PC-3 (cell line): ENCODE measurements at regions not wholly inside any gene's neighbourhood (a gene's known extent, or its start where the extent isn't known, plus 50 kb on each side); places are given as distances from the start of the nearest gene placed in this dataset.

ENCODE experiments used
- ATAC-seq: fragments of 200-7000 bp; cut with Tn5 transposase; 2 replicates; pipeline ENCODE4 v1.9.1; 2020; ENCODE audit warnings: mild to moderate bottlenecking, moderate library complexity
- BruUV-seq: library from RNA; stranded (reverse); fragments of 400-500 nt; replicated peaks from 2 replicates; lab custom pipeline; 2021; lab: Mats Ljungman, UMichigan
- CTCF ChIA-PET: fragments of 300-600 bp; sonication (Branson Sonifier 250); formaldehyde crosslinking; loops from one replicate; lab custom pipeline; 2022; ENCODE audit warnings: antibody characterized with exemption; lab: Charles Lee
- POLR2A ChIA-PET: fragments of 300-600 bp; sonication (Branson Sonifier 250); formaldehyde crosslinking; loops from one replicate; lab custom pipeline; 2022; ENCODE audit warnings: antibody characterized with exemption; ENCODE audit not compliant: unreplicated experiment; lab: Charles Lee
- DNase-seq: peaks from one replicate; pipeline ENCODE4 v3.0.0-alpha.2; 2015
- H2AFZ ChIP-seq: fragments of 300-600 bp; sonication (generic); 2 replicates; pipeline ENCODE4 v1.6.0; 2016; ENCODE audit warnings: antibody characterized with exemption, low read length
- H3F3A ChIP-seq: fragments of 300-600 bp; sonication (generic); one replicate; pipeline ENCODE4 v1.6.0; 2017; ENCODE audit warnings: antibody characterized with exemption, low read length, control low read depth, mild to moderate bottlenecking; ENCODE audit not compliant: unreplicated experiment
- H3K27ac ChIP-seq: fragments of 300-600 bp; sonication (generic); 2 replicates; pipeline ENCODE4 v1.5.1; 2016; ENCODE audit warnings: mild to moderate bottlenecking, low read length
- H3K27me3 ChIP-seq: fragments of 300-600 bp; sonication (generic); 2 replicates; pipeline ENCODE4 v1.6.1; 2016; ENCODE audit warnings: low read length, mixed read lengths
- H3K36me3 ChIP-seq: fragments of 300-600 bp; sonication (generic); 2 replicates; pipeline ENCODE4 v1.6.1; 2016; ENCODE audit warnings: low read depth, mixed run types, low read length, mixed read lengths
- H3K4me1 ChIP-seq: fragments of 300-600 bp; sonication (generic); 2 replicates; pipeline ENCODE4 v1.5.1; 2016; ENCODE audit warnings: low read length; ENCODE audit not compliant: insufficient read depth
- H3K4me2 ChIP-seq: fragments of 300-600 bp; sonication (generic); 2 replicates; pipeline ENCODE4 v1.6.0; 2016; ENCODE audit warnings: low read length
- H3K4me3 ChIP-seq: fragments of 300-600 bp; sonication (generic); 2 replicates; pipeline ENCODE4 v1.5.1; 2016; ENCODE audit warnings: mild to moderate bottlenecking, low read length, mixed read lengths
- H3K79me2 ChIP-seq: fragments of 300-600 bp; sonication (generic); 2 replicates; pipeline ENCODE4 v1.6.1; 2017; ENCODE audit warnings: low read length, mixed read lengths
- H3K9ac ChIP-seq: fragments of 300-600 bp; sonication (generic); 2 replicates; pipeline ENCODE4 v1.6.0; 2016; ENCODE audit warnings: mild to moderate bottlenecking, low read length
- H3K9me2 ChIP-seq: fragments of 300-600 bp; sonication (generic); replicated peaks from 2 replicates; pipeline ENCODE4 v1.6.1; 2016; ENCODE audit warnings: mixed run types, low read length, mixed read lengths
- H3K9me3 ChIP-seq: fragments of 300-600 bp; sonication (generic); 2 replicates; pipeline ENCODE4 v1.6.1; 2016; ENCODE audit warnings: low read length, mixed read lengths
- H4K20me1 ChIP-seq: fragments of 300-600 bp; sonication (generic); 2 replicates; pipeline ENCODE4 v1.6.1; 2016; ENCODE audit warnings: low read length, mixed read lengths
- CTCF ChIP-seq: fragments of 300-600 bp; sonication (generic); conservative IDR thresholded peaks from 2 replicates; pipeline ENCODE4 v1.5.1; 2017; ENCODE audit warnings: antibody characterized with exemption, low read depth, mild to moderate bottlenecking, low read length
- EZH2 ChIP-seq: fragments of 300-600 bp; sonication (generic); IDR thresholded peaks from one replicate; pipeline ENCODE4 v1.6.1; 2017; ENCODE audit warnings: antibody characterized with exemption, mild to moderate bottlenecking, low read length; ENCODE audit not compliant: unreplicated experiment
- EZH2phosphoT487 ChIP-seq: fragments of 300-600 bp; sonication (generic); IDR thresholded peaks from 2 replicates; pipeline ENCODE4 v1.6.1; 2018; ENCODE audit warnings: mild to moderate bottlenecking, antibody characterized with exemption, low read length, borderline replicate concordance
- intact Hi-C: fragments of 100-400 bp; cut with micrococcal nuclease; formaldehyde crosslinking; loops from 2 replicates; pipeline ENCODE4 v1.9.0; 2023

GRCh38 chr2:213233438-213234330, 50.6 kb upstream of the SPAG16 start:
- Histone ChIP-seq H3K9me2 (no peaks in the 10 kb centered on the region), H3F3A (no peaks in the 10 kb centered on the region), H3K4me2 (no peak overlapping the region), H3K4me1 (peaks cover 13% of the 10 kb centered on the region), H2AFZ (no peak overlapping the region), H3K4me3 (no peak overlapping the region), H4K20me1 (no peaks in the 10 kb centered on the region), H3K27ac (no peak overlapping the region), H3K9ac (no peak overlapping the region), H3K9me3 (no peaks in the 10 kb centered on the region), H3K36me3 (no peaks in the 10 kb centered on the region), H3K27me3 (no peaks in the 10 kb centered on the region), H3K79me2 (no peaks in the 10 kb centered on the region)
- ATAC-seq, result no peak
- TF ChIP-seq EZH2phosphoT487, result no peak
- TF ChIP-seq EZH2, result no peak
- no peak for TF ChIP-seq CTCF
- no peak for DNase-seq
- ChIA-PET POLR2A (no interaction called here), CTCF (interaction anchor here (0.6 kb wide), 1 partner anchor 552 kb away, joined by 4 read pairs; no protein-coding TSS in a partner anchor)
- BruUV-seq, result no TSS peak
- intact Hi-C loops, result loop anchor here (10.0 kb wide), 1 partner anchor 639 kb away; no protein-coding TSS in a partner anchor
